Amygdala (tissue), 56 donors: ENCODE measurements at regions not wholly inside any gene's neighbourhood (a gene's known extent, or its start where the extent isn't known, plus 50 kb on each side); places are given as distances from the start of the nearest gene placed in this dataset.
A peak's percentile ranks its signal among the peaks of the same experiment; 100 is the strongest.

Source experiments
- DNase-seq, 56 donors: peaks; one replicate each; lab custom pipeline; 2025; lab: John Stamatoyannopoulos, UW

DNA sequence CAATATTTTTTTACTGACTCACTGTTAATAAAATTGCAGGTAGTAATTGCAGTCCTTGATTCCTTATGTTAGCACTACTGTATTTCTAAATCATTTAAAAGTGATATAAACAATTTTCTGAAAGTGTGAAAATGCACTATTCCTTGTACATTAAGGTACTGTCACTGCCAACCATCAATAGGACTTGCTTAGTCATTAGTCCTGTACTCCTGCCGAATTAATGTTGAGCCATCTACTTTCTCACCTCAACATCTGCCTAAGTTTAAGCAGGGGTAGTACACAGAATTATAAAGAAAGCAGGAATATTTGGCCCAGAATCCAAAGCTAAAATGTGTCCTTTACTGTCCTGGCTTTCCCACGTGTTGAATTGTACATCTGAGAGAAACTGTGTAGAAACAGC lies 87.0 kb upstream of the TRPC3 start:
- no peak for DNase-seq

DNA sequence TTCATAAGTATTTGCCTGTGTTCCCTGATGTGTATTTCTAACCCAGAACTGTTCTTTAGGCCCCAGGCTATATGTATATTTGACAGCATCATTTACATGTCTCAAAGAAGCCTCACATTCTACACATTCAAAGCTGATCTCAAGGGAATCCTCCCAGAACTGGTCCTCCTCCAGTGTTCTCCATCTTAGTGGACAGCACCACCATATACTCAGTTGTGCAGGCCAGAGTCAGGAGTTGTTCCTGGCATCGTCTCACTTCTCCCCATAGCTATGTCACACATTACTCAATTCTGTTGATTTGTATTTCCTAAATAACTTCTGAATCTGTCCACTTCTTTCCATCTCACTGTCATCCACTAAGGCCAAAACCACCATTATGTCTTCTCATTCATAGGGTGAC lies 82.8 kb upstream of the TRPC3 start:
- no peak for DNase-seq

DNA sequence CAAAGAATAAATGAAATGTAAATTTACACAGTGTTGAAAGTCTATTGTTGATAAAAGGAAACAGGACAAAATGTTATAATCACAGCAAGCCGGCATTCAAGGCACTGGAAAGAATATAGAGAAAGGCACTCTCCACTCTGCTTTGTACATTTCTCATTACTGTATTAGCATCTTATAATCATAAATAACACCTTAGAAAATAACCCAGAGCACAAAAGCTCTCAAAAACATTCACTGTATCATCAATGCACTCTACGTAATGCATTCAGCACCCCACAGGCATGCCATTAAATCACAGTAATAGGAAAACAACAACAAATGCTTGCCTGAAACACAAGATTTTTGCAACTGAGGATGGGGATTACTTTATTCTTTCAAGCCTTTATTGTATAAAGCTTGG lies 75.3 kb upstream of the TRPC3 start:
- no peak for DNase-seq

DNA sequence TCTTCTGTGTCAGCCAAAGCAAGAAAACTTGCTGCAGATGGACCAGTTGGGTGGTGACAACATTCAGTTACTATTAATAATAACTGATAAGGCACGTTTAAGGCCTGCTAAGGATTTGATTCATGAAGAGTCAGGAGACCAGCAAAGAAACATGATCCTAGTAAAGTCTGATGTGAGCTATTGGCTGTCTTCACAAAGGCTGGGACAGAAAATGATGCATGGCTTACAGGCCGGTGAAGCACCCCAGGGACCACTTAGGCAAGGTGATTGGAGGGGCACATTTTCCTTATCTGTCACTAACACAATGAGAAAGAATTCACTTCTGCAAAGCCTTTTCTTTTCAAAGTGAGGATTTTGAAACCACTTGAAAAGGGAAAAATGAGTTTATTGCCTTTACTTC lies 65.4 kb upstream of the TRPC3 start:
- no peak for DNase-seq

DNA sequence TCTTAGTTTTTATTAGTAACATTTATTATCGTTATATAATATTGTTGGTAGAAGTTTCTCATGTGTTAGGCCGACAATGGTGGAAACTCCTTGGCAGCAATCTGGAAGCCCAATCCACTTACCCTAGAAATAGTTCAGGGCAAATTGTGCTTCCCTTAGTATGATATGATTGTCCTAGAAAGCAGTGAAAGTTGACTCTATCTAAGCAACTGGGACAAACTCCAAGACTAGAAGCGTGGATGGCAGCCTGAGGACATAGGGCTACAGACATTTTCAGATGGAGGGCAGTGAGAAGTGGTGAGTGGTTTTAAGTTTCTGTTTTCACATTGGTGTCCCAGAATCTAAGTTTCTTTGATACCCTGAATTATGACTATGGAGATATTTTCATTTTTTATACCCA lies 63.3 kb upstream of the TRPC3 start:
- no peak for DNase-seq

DNA sequence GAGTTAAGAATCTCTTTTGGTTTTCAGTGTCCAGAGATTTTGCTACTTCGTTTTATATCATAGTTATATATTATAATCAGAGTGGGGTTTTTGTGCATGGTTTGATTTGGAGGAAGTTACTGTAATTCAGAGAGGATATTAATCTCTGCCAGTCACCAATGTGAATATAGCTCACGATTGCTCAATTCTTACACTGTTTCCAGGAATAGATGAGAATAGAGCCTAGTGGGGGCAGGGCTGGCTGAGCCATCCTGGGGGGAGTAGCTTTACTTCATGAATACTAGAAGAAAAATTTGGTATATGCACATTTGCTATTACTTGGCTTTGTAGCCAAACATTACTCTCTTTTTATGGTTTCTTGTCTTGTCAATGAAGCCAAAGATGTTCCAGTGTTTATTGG lies 60.9 kb upstream of the TRPC3 start:
- DNase-seq, result no peak

- no peak for DNase-seq
These were observed 58.8 kb upstream of the TRPC3 start for GRCh38 chr4:122010610-122011009.

- no peak for DNase-seq
These were observed 57.7 kb upstream of the TRPC3 start for GRCh38 chr4:122009524-122009923.

GRCh38 chr4:122007016-122007415 lies 55.2 kb upstream of the TRPC3 start:
- DNase-seq, result no peak

- DNase-seq, result peak in 3 of 56 donors; percentile 0 to 3 (median 0)
These were observed 53.4 kb upstream of the TRPC3 start for GRCh38 chr4:122005064-122005755.

GRCh38 chr4:122003335-122003734 lies 51.5 kb upstream of the TRPC3 start:
- peak in 4 of 56 donors; percentile 2 to 12 (median 4) for DNase-seq
